ENCODE measurements at regions not wholly inside any gene's neighbourhood (a gene's known extent, or its start where the extent isn't known, plus 50 kb on each side); places are given as distances from the start of the nearest gene placed in this dataset.

DNA sequence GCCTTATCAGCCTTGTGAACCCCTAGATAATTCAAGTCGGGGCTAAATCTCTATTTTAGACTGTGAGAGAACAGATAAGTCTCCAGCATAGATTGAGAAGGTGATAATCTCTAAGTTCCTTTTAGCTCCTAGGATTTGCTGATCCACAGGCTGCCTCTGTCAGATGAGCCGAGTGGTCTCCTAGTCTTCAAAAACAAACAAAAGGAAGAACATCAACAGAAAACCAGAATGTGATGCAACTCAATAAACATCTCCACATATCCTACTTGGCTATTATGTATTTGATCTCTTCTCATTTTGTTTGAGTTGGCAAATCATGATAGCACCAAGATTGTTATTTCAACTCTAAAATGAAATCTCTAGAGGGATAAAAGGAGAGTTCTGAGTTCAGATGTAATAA is 88.4 kb upstream of the SLC7A11 start:
- no peaks in the 10 kb centered on the region for H3K27me3 ChIP-seq (replicated peaks in 1 of 2; ENCODE audit: control insufficient read depth in 2 of 2, extremely low read depth in 1 of 2, insufficient read depth in 2 of 2, low read length in 1 of 2)
- peaks cover 4 to 6% (median 4%) of the 10 kb centered on the region in 3 donors for H3K9me3 Mint-ChIP-seq
- ChIA-PET CTCF (no interaction called here), POLR2A (no interaction called here)
- H3K9me3 ChIP-seq = no peaks in the 10 kb centered on the region
- ATAC-seq (replicated peaks in 1 of 4) (no peak), DNase-seq (no peak)
- no peak overlapping the region for H3K4me3 ChIP-seq (ENCODE audit: control insufficient read depth in 1 of 2, extremely low read depth in 1 of 2, low read length in 1 of 2)
- no peaks in the 10 kb centered on the region for H3K27me3 Mint-ChIP-seq
- H3K4me3 Mint-ChIP-seq = no peak overlapping the region
- H3K4me1 ChIP-seq (ENCODE audit: control insufficient read depth in 1 of 2, extremely low read depth in 1 of 2, insufficient read depth in 2 of 2, low read length in 2 of 2) = peaks cover 0 to 9% of the 10 kb centered on the region in 2 experiments
- H3K27ac ChIP-seq (ENCODE audit: low read length) = no peak overlapping the region
- H3K36me3 ChIP-seq (ENCODE audit: control insufficient read depth in 2 of 2, extremely low read depth in 1 of 2, insufficient read depth in 1 of 2, low read length in 1 of 2) = no peaks in the 10 kb centered on the region
- peaks cover 0 to 7% (median 0%) of the 10 kb centered on the region in 3 donors for H3K4me1 Mint-ChIP-seq
- no peak overlapping the region for H3K27ac Mint-ChIP-seq
- no peaks in the 10 kb centered on the region for H3K36me3 Mint-ChIP-seq
- no CpG with 5 or more reads among the region's 2 CpGs for WGBS (ENCODE audit: insufficient coverage)

- Histone ChIP-seq H3K4me3 (ENCODE audit: control insufficient read depth in 1 of 2, extremely low read depth in 1 of 2, low read length in 1 of 2) (no peak overlapping the region), H3K36me3 (ENCODE audit: control insufficient read depth in 2 of 2, extremely low read depth in 1 of 2, insufficient read depth in 1 of 2, low read length in 1 of 2) (no peaks in the 10 kb centered on the region), H3K27me3 (replicated peaks in 1 of 2; ENCODE audit: control insufficient read depth in 2 of 2, extremely low read depth in 1 of 2, insufficient read depth in 2 of 2, low read length in 1 of 2) (no peaks in the 10 kb centered on the region), H3K4me1 (ENCODE audit: control insufficient read depth in 1 of 2, extremely low read depth in 1 of 2, insufficient read depth in 2 of 2, low read length in 2 of 2) (peaks cover 0 to 9% of the 10 kb centered on the region in 2 experiments), H3K27ac (ENCODE audit: low read length) (no peak overlapping the region), H3K9me3 (no peaks in the 10 kb centered on the region)
- POLR2A ChIA-PET = no interaction called here
- DNase-seq (no peak), ATAC-seq (replicated peaks in 1 of 4) (no peak)
- no peak overlapping the region for H3K27ac Mint-ChIP-seq
- WGBS (ENCODE audit: insufficient coverage) = 72% methylated on average over 4 of the region's 6 CpGs
- CTCF ChIA-PET = no interaction called here
- H3K27me3 Mint-ChIP-seq = no peaks in the 10 kb centered on the region
- H3K36me3 Mint-ChIP-seq = no peaks in the 10 kb centered on the region
- H3K9me3 Mint-ChIP-seq = peaks cover 4 to 6% (median 4%) of the 10 kb centered on the region in 3 donors
- H3K4me1 Mint-ChIP-seq = peaks cover 0 to 7% (median 0%) of the 10 kb centered on the region in 3 donors
- no peak overlapping the region for H3K4me3 Mint-ChIP-seq
Measured at GRCh38 chr4:138329506-138330070, 87.4 kb upstream of the SLC7A11 start.

DNA sequence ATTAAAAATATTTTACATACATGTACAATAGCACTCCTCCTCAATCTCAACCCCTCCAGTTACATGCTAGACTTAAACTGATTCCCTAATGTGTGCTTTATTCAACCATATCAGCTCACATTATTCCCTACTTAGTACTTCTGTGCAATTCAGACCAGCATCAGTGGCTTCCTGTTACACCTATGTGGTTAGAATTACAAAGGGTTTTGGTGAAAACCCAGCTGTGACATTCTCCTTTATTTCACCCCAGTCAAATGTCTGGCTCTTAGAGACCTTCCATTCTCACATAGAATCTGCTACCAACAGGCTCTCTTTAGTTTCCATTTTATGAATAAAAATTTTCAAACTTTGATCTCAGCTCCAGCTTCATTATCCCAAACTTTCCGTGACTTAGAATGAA is 85.2 kb upstream of the SLC7A11 start:
- Mint-ChIP-seq H3K4me3 (no peak overlapping the region), H3K36me3 (no peaks in the 10 kb centered on the region), H3K27me3 (no peaks in the 10 kb centered on the region), H3K4me1 (peaks cover 0 to 7% (median 0%) of the 10 kb centered on the region in 3 donors), H3K27ac (no peak overlapping the region), H3K9me3 (peaks cover 0 to 4% (median 4%) of the 10 kb centered on the region in 3 donors)
- Histone ChIP-seq H3K36me3 (ENCODE audit: control insufficient read depth in 2 of 2, extremely low read depth in 1 of 2, insufficient read depth in 1 of 2, low read length in 1 of 2) (no peaks in the 10 kb centered on the region), H3K9me3 (no peaks in the 10 kb centered on the region), H3K27ac (ENCODE audit: low read length) (no peak overlapping the region), H3K4me1 (ENCODE audit: control insufficient read depth in 1 of 2, extremely low read depth in 1 of 2, insufficient read depth in 2 of 2, low read length in 2 of 2) (peaks cover 0 to 9% of the 10 kb centered on the region in 2 experiments), H3K27me3 (replicated peaks in 1 of 2; ENCODE audit: control insufficient read depth in 2 of 2, extremely low read depth in 1 of 2, insufficient read depth in 2 of 2, low read length in 1 of 2) (no peaks in the 10 kb centered on the region), H3K4me3 (ENCODE audit: control insufficient read depth in 1 of 2, extremely low read depth in 1 of 2, low read length in 1 of 2) (no peak overlapping the region)
- DNase-seq (no peak), ATAC-seq (replicated peaks in 1 of 4) (peak in 1 of 4 experiments; percentile 38)
- ChIA-PET POLR2A (no interaction called here), CTCF (no interaction called here)
- WGBS (ENCODE audit: insufficient coverage) = no CpG with 5 or more reads among the region's 1 CpG

- Mint-ChIP-seq H3K4me1 (no peaks in the 10 kb centered on the region), H3K27me3 (peaks cover 0 to 3% of the 10 kb centered on the region in 2 donors), H3K27ac (no peak overlapping the region), H3K4me3 (no peak overlapping the region), H3K36me3 (no peaks in the 10 kb centered on the region), H3K9me3 (peaks cover 2 to 6% (median 3%) of the 10 kb centered on the region in 3 donors)
- H3K27ac ChIP-seq (ENCODE audit: low read length) = no peak overlapping the region
- no peak overlapping the region for H3K4me3 ChIP-seq (ENCODE audit: control insufficient read depth in 1 of 2, extremely low read depth in 1 of 2, low read length in 1 of 2)
- POLR2A ChIA-PET = no interaction called here
- ATAC-seq (replicated peaks in 1 of 4) (no peak), DNase-seq (no peak)
- WGBS (ENCODE audit: insufficient coverage) = no CpG with 5 or more reads among the region's 1 CpG
- CTCF ChIA-PET = no interaction called here
- H3K27me3 ChIP-seq (replicated peaks in 1 of 2; ENCODE audit: control insufficient read depth in 2 of 2, extremely low read depth in 1 of 2, insufficient read depth in 2 of 2, low read length in 1 of 2) = no peaks in the 10 kb centered on the region
- H3K9me3 ChIP-seq = no peaks in the 10 kb centered on the region
- no peaks in the 10 kb centered on the region for H3K4me1 ChIP-seq (ENCODE audit: control insufficient read depth in 1 of 2, extremely low read depth in 1 of 2, insufficient read depth in 2 of 2, low read length in 2 of 2)
- no peaks in the 10 kb centered on the region for H3K36me3 ChIP-seq (ENCODE audit: control insufficient read depth in 2 of 2, extremely low read depth in 1 of 2, insufficient read depth in 1 of 2, low read length in 1 of 2)
Measured at GRCh38 chr4:138320831-138321230, 78.7 kb upstream of the SLC7A11 start.

GRCh38 chr4:138320030-138320429 is 77.9 kb upstream of the SLC7A11 start:
- H3K4me1 Mint-ChIP-seq = no peaks in the 10 kb centered on the region
- Histone ChIP-seq H3K4me1 (ENCODE audit: control insufficient read depth in 1 of 2, extremely low read depth in 1 of 2, insufficient read depth in 2 of 2, low read length in 2 of 2) (no peaks in the 10 kb centered on the region), H3K4me3 (ENCODE audit: control insufficient read depth in 1 of 2, extremely low read depth in 1 of 2, low read length in 1 of 2) (no peak overlapping the region), H3K9me3 (no peaks in the 10 kb centered on the region), H3K27me3 (replicated peaks in 1 of 2; ENCODE audit: control insufficient read depth in 2 of 2, extremely low read depth in 1 of 2, insufficient read depth in 2 of 2, low read length in 1 of 2) (no peaks in the 10 kb centered on the region), H3K36me3 (ENCODE audit: control insufficient read depth in 2 of 2, extremely low read depth in 1 of 2, insufficient read depth in 1 of 2, low read length in 1 of 2) (no peaks in the 10 kb centered on the region), H3K27ac (ENCODE audit: low read length) (no peak overlapping the region)
- no peaks in the 10 kb centered on the region for H3K36me3 Mint-ChIP-seq
- H3K4me3 Mint-ChIP-seq = no peak overlapping the region
- no CpG with 5 or more reads among the region's 1 CpG for WGBS (ENCODE audit: insufficient coverage)
- H3K9me3 Mint-ChIP-seq = peaks cover 2 to 7% (median 3%) of the 10 kb centered on the region in 3 donors
- no peak overlapping the region for H3K27ac Mint-ChIP-seq
- POLR2A ChIA-PET = no interaction called here
- DNase-seq = no peak
- ATAC-seq (replicated peaks in 1 of 4) = no peak
- H3K27me3 Mint-ChIP-seq = peaks cover 0 to 3% of the 10 kb centered on the region in 2 donors
- CTCF ChIA-PET = no interaction called here

- Histone ChIP-seq H3K27me3 (replicated peaks in 1 of 2; ENCODE audit: control insufficient read depth in 2 of 2, extremely low read depth in 1 of 2, insufficient read depth in 2 of 2, low read length in 1 of 2) (no peaks in the 10 kb centered on the region), H3K36me3 (ENCODE audit: control insufficient read depth in 2 of 2, extremely low read depth in 1 of 2, insufficient read depth in 1 of 2, low read length in 1 of 2) (no peaks in the 10 kb centered on the region), H3K27ac (ENCODE audit: low read length) (no peak overlapping the region), H3K4me1 (ENCODE audit: control insufficient read depth in 1 of 2, extremely low read depth in 1 of 2, insufficient read depth in 2 of 2, low read length in 2 of 2) (no peaks in the 10 kb centered on the region), H3K9me3 (no peaks in the 10 kb centered on the region), H3K4me3 (ENCODE audit: control insufficient read depth in 1 of 2, extremely low read depth in 1 of 2, low read length in 1 of 2) (no peak overlapping the region)
- ATAC-seq (replicated peaks in 1 of 4) = no peak
- POLR2A ChIA-PET = no interaction called here
- peaks cover 2 to 10% (median 3%) of the 10 kb centered on the region in 3 donors for H3K9me3 Mint-ChIP-seq
- no peak for DNase-seq
- no peak overlapping the region for H3K27ac Mint-ChIP-seq
- H3K36me3 Mint-ChIP-seq = no peaks in the 10 kb centered on the region
- WGBS (ENCODE audit: insufficient coverage) = 67% methylated on average over 1 of the region's 4 CpGs
- no peak overlapping the region for H3K4me3 Mint-ChIP-seq
- CTCF ChIA-PET = no interaction called here
- H3K4me1 Mint-ChIP-seq = no peaks in the 10 kb centered on the region
- peaks cover 0 to 3% of the 10 kb centered on the region in 2 donors for H3K27me3 Mint-ChIP-seq
Measured at GRCh38 chr4:138317175-138317748, 75.1 kb upstream of the SLC7A11 start.

DNA sequence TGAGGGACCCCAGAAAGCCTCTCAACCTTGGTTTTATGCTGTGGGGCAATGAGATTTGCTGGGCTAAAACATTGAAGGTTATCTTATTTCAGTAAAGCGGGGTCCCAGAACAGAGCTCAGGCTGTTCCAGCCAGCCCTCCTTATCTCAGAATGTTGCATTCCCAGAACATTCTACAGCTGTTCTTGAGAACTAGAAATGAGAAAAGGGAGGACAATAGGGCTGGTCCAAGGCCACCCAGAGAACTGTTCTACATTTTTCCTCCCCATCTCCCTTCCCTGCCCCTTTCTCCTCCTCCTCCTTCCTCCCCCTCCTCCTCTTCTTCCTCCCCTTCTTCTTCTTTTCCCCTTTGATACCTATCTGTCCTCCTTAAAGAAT is 70.4 kb upstream of the SLC7A11 start:
- H3K27me3 ChIP-seq (replicated peaks in 1 of 2; ENCODE audit: control insufficient read depth in 2 of 2, extremely low read depth in 1 of 2, insufficient read depth in 2 of 2, low read length in 1 of 2) = no peaks in the 10 kb centered on the region
- peaks cover 0 to 20% (median 0%) of the 10 kb centered on the region in 3 donors for H3K9me3 Mint-ChIP-seq
- no peak overlapping the region for H3K27ac Mint-ChIP-seq
- H3K36me3 Mint-ChIP-seq = no peaks in the 10 kb centered on the region
- H3K9me3 ChIP-seq = no peaks in the 10 kb centered on the region
- WGBS (ENCODE audit: insufficient coverage) = no CpG with 5 or more reads among the region's 1 CpG
- ATAC-seq (replicated peaks in 1 of 4) (no peak), DNase-seq (no peak)
- H3K27ac ChIP-seq (ENCODE audit: low read length) = no peak overlapping the region
- no peaks in the 10 kb centered on the region for H3K36me3 ChIP-seq (ENCODE audit: control insufficient read depth in 2 of 2, extremely low read depth in 1 of 2, insufficient read depth in 1 of 2, low read length in 1 of 2)
- no peaks in the 10 kb centered on the region for H3K4me1 Mint-ChIP-seq
- POLR2A ChIA-PET = no interaction called here
- no peak overlapping the region for H3K4me3 ChIP-seq (ENCODE audit: control insufficient read depth in 1 of 2, extremely low read depth in 1 of 2, low read length in 1 of 2)
- no peak overlapping the region for H3K4me3 Mint-ChIP-seq
- H3K4me1 ChIP-seq (ENCODE audit: control insufficient read depth in 1 of 2, extremely low read depth in 1 of 2, insufficient read depth in 2 of 2, low read length in 2 of 2) = no peaks in the 10 kb centered on the region
- peaks cover 0 to 7% of the 10 kb centered on the region in 2 donors for H3K27me3 Mint-ChIP-seq
- CTCF ChIA-PET = no interaction called here

All from T-cell (primary cell).